ENCODE measurements at regions not wholly inside any gene's neighbourhood (a gene's known extent, or its start where the extent isn't known, plus 50 kb on each side); places are given as distances from the start of the nearest gene placed in this dataset.

DNA sequence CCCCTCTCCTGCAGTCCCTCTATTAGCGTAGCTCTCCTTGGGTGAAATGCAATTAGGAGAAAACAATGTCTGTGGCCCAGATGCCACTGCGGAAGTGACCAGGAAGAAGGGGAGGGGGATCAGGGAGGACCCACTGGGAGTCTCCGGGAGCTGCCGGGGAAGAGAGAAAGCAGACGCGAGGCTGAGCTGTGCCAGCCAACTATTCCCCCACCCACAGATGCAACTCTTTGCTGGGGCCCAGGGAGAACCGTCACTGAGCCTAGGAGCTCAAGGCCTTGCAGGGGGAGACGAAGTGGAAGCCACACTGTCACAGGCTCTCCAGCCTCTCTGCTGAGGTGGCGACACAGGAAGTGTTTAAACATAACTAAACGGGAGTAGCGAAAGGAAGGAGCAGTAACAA, 149.2 kb downstream of the BCOR start:
- ATAC-seq = no peak
- Histone ChIP-seq H4K20me1 (ENCODE audit: insufficient read depth) (no peaks in the 10 kb centered on the region), H3K9ac (ENCODE audit: low read length) (no peak overlapping the region), H3K36me3 (ENCODE audit: control insufficient read depth in 1 of 2, insufficient read depth in 2 of 2, low read length in 2 of 2) (no peaks in the 10 kb centered on the region), H3K27ac (ENCODE audit: low read depth, low read length) (no peak overlapping the region), H3K9me3 (ENCODE audit: control insufficient read depth in 1 of 2, insufficient read depth in 1 of 2, low read depth in 1 of 2, low read length in 2 of 2) (no peaks in the 10 kb centered on the region), H3K4me1 (ENCODE audit: control insufficient read depth in 1 of 2, insufficient read depth in 2 of 2, low read length in 2 of 2) (peaks cover 5 to 19% of the 10 kb centered on the region in 2 experiments; a peak in 3 of 4 replicates), H3K9me2 (ENCODE audit: insufficient read depth) (no peaks in the 10 kb centered on the region), H3K79me2 (ENCODE audit: insufficient read depth, low read length) (no peaks in the 10 kb centered on the region), H3K27me3 (ENCODE audit: insufficient read depth, low read length) (no peaks in the 10 kb centered on the region), H3K4me2 (ENCODE audit: low read length) (no peak overlapping the region), H2AFZ (ENCODE audit: low read depth, low read length, poor library complexity, severe bottlenecking) (no peak overlapping the region), H3K4me3 (replicated peaks in 1 of 2; ENCODE audit: low read depth in 1 of 2, low read length in 2 of 2) (no peak overlapping the region)
- intact Hi-C loops (cut with micrococcal nuclease) = no loop called here
- no peak for DNase-seq (ENCODE audit: low read depth, low spot score)
- RAD21 ChIA-PET (ENCODE audit: low non-redundant PET in 1 of 2, low total read pairs in 2 of 2, uncharacterized antibody in 2 of 2, unreplicated experiment in 2 of 2) = no interaction called here
- BruUV-seq (replicated peaks) = no TSS peak
- CTCF ChIA-PET = no interaction called here
- POLR2A ChIA-PET = no interaction called here
- TF ChIP-seq CTCF (IDR thresholded peaks at IDR 0.05 in 2 of 3, conservative IDR thresholded peaks at IDR 0.05 in 1 of 3; ENCODE audit: borderline replicate concordance in 1 of 3, insufficient read depth in 1 of 3, low read depth in 2 of 3, low read length in 2 of 3) (no peak), ZNF274 (IDR thresholded peaks at IDR 0.05; ENCODE audit: low read depth, low read length) (no peak)

DNA sequence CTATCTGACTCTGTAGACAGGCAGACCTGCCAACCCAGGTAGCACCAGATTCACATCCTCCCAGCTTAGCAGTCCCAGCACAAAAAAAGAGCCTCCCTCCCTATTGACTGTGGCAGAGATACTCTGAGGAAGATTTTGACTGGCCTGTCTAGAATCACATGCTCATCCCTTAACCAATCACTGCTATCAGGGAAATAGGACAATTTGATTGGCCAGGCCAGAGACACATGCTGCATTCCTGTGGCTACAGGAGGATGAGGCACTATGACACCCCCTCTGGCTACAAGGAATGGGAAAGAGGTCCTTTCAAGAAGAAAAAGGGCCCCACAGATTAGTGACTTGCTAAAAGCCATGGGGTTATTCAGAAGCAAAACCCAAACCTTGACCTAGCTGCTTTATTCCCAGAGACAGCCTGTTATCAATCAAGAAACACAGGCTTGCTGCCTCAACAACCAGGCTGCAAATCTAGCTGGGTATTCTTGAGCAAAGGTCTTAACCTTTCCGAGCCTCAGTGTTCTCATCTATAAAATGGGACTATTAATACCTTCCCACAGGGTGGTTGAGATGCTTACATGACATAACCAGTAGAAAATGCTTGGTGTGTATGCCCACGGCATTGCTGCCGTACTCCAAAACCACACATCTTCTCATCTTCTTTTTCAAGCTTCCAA, 147.6 kb downstream of the BCOR start:
- no peaks in the 10 kb centered on the region for H3K27me3 ChIP-seq (ENCODE audit: insufficient read depth, low read length)
- POLR2A ChIA-PET = no interaction called here
- no peak for TF ChIP-seq CBX3 (IDR thresholded peaks at IDR 0.05; ENCODE audit: low read depth)
- TF ChIP-seq RAD21 (IDR thresholded peaks at IDR 0.05; ENCODE audit: low read depth) = no peak
- TF ChIP-seq REST (IDR thresholded peaks at IDR 0.05; ENCODE audit: low read depth) = no peak
- peak; percentile 34; the same call in 1 of the 2 replicates for ATAC-seq
- no peak overlapping the region for H3K4me2 ChIP-seq (ENCODE audit: low read length)
- no peak for DNase-seq (ENCODE audit: low read depth, low spot score)
- intact Hi-C loops (cut with micrococcal nuclease) = no loop called here
- H3K9me3 ChIP-seq (ENCODE audit: control insufficient read depth in 1 of 2, insufficient read depth in 1 of 2, low read depth in 1 of 2, low read length in 2 of 2) = no peaks in the 10 kb centered on the region
- H3K9me2 ChIP-seq (ENCODE audit: insufficient read depth) = no peaks in the 10 kb centered on the region
- H3K79me2 ChIP-seq (ENCODE audit: insufficient read depth, low read length) = no peaks in the 10 kb centered on the region
- no peaks in the 10 kb centered on the region for H3K36me3 ChIP-seq (ENCODE audit: control insufficient read depth in 1 of 2, insufficient read depth in 2 of 2, low read length in 2 of 2)
- no peak overlapping the region for H3K27ac ChIP-seq (ENCODE audit: low read depth, low read length)
- H4K20me1 ChIP-seq (ENCODE audit: insufficient read depth) = no peaks in the 10 kb centered on the region
- no peak overlapping the region for H3K4me3 ChIP-seq (replicated peaks in 1 of 2; ENCODE audit: low read depth in 1 of 2, low read length in 2 of 2)
- no peak overlapping the region for H3K9ac ChIP-seq (ENCODE audit: low read length)
- CTCF ChIA-PET = no interaction called here
- no peak overlapping the region for H2AFZ ChIP-seq (ENCODE audit: low read depth, low read length, poor library complexity, severe bottlenecking)
- BruUV-seq (replicated peaks) = no TSS peak
- RAD21 ChIA-PET (ENCODE audit: low non-redundant PET in 1 of 2, low total read pairs in 2 of 2, uncharacterized antibody in 2 of 2, unreplicated experiment in 2 of 2) = no interaction called here
- peaks cover 18 to 34% of the 10 kb centered on the region in 2 experiments for H3K4me1 ChIP-seq (ENCODE audit: control insufficient read depth in 1 of 2, insufficient read depth in 2 of 2, low read length in 2 of 2)

All from HCT116 (cell line).